M059J (cell line): ENCODE measurements at regions not wholly inside any gene's neighbourhood (a gene's known extent, or its start where the extent isn't known, plus 50 kb on each side); places are given as distances from the start of the nearest gene placed in this dataset.

Experiments used
- DNase-seq: peaks from one replicate; pipeline ENCODE4 v3.0.0-alpha.2; 2012; ENCODE audit warnings: low read depth

GRCh38 chr5:120229036-120229435, 235.1 kb upstream of the PRR16 start:
- no peak for DNase-seq

- DNase-seq, result no peak
Observed at GRCh38 chr5:120231563-120231962, 232.5 kb upstream of the PRR16 start.

- no peak for DNase-seq
Observed at GRCh38 chr5:120236360-120236759, 227.7 kb upstream of the PRR16 start.

- peak; percentile 36 for DNase-seq
Observed at GRCh38 chr5:120239086-120239485, 225.0 kb upstream of the PRR16 start.

GRCh38 chr5:120240706-120241105, 223.4 kb upstream of the PRR16 start:
- DNase-seq, result peak; percentile 30

- no peak for DNase-seq
Observed at GRCh38 chr5:120241400-120241799, 222.7 kb upstream of the PRR16 start.

- DNase-seq, result no peak
Observed at GRCh38 chr5:120251898-120252297, 212.2 kb upstream of the PRR16 start.

- DNase-seq, result peak; percentile 60
Observed at GRCh38 chr5:120252839-120253238, 211.3 kb upstream of the PRR16 start.

- DNase-seq, result peak; percentile 11
Observed at GRCh38 chr5:120254385-120254784, 209.7 kb upstream of the PRR16 start.

GRCh38 chr5:120255214-120255613, 208.9 kb upstream of the PRR16 start:
- no peak for DNase-seq

- no peak for DNase-seq
Observed at GRCh38 chr5:120256376-120256775, 207.7 kb upstream of the PRR16 start.

- no peak for DNase-seq
Observed at GRCh38 chr5:120257358-120257971, 206.6 kb upstream of the PRR16 start.

GRCh38 chr5:120258123-120258522, 206.0 kb upstream of the PRR16 start:
- DNase-seq, result no peak

GRCh38 chr5:120260651-120261050, 203.4 kb upstream of the PRR16 start:
- DNase-seq, result no peak

GRCh38 chr5:120270498-120270897, 193.6 kb upstream of the PRR16 start:
- no peak for DNase-seq

GRCh38 chr5:120293796-120294195, 170.3 kb upstream of the PRR16 start:
- DNase-seq, result peak; percentile 92

GRCh38 chr5:120297616-120298015, 166.5 kb upstream of the PRR16 start:
- DNase-seq, result peak; percentile 26

GRCh38 chr5:120298981-120299380, 165.1 kb upstream of the PRR16 start:
- DNase-seq, result no peak

- peak; percentile 89 for DNase-seq
Observed at GRCh38 chr5:120304663-120305062, 159.4 kb upstream of the PRR16 start.

- DNase-seq, result no peak
Observed at GRCh38 chr5:120306303-120306702, 157.8 kb upstream of the PRR16 start.

- peak; percentile 25 for DNase-seq
Observed at GRCh38 chr5:120314191-120314590, 149.9 kb upstream of the PRR16 start.

- no peak for DNase-seq
Observed at GRCh38 chr5:120320626-120321025, 143.5 kb upstream of the PRR16 start.

- no peak for DNase-seq
Observed at GRCh38 chr5:120326651-120327050, 137.4 kb upstream of the PRR16 start.

- peak; percentile 4 for DNase-seq
Observed at GRCh38 chr5:120327180-120327579, 136.9 kb upstream of the PRR16 start.
